HG03103 (cell line): ENCODE measurements at regions not wholly inside any gene's neighbourhood (a gene's known extent, or its start where the extent isn't known, plus 50 kb on each side); places are given as distances from the start of the nearest gene placed in this dataset.

Experiments
- ATAC-seq: cut with Tn5 transposase; IDR thresholded peaks from one replicate; pipeline ENCODE4 v1.9.1; 2021; ENCODE audit warnings: low read depth; ENCODE audit not compliant: unreplicated experiment

GRCh38 chr2:236712961-236713673 is 143.5 kb downstream of the ACKR3 start:
- ATAC-seq = no peak

GRCh38 chr2:236714080-236714479 is 144.5 kb downstream of the ACKR3 start:
- ATAC-seq = no peak

- no peak for ATAC-seq
These were observed 145.5 kb downstream of the ACKR3 start for GRCh38 chr2:236715077-236715476.

DNA sequence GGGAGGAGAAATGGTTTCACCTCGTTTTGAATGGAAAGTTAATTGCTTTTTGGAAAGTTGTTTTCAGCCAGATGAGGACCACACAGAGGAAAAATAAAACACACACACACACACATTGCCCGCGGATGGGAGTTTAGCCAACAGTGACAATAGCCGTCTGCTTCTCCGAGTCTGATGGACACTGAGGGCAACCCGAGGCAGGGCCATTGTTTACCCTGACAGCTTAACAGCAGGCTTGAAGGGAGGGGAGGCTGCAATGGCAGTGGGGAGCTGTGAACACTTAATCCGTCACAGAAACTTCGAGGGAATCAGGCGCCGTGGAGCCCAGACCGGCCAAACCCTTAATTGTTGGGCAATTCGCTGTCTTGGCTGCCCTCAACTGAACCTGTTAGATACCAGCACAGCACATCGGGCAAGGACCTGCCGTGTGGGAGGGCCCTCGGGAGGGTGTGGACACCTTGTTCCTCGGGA is 145.9 kb downstream of the ACKR3 start:
- ATAC-seq = no peak

- no peak for ATAC-seq
These were observed 147.5 kb downstream of the ACKR3 start for GRCh38 chr2:236717120-236717519.

DNA sequence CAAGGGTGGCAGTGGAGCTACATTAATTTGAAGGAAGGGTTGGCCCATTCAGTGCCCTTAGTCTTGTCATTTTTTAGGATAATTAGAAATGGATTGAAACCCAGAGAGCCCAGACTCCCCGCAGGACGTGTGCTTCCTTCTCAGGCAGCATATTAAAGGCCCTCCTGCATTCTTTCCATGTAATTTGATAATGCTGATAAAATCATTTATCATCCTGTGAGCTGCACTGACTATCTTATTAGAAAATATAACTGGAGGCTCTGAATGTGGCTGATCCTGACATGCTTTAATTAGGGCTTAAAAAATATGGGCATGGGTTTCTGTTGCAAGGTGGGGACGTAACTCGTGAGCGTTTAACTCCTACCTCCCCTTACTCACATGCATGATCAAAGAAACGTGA is 148.1 kb downstream of the ACKR3 start:
- no peak for ATAC-seq

- ATAC-seq = no peak
These were observed 148.8 kb downstream of the ACKR3 start for GRCh38 chr2:236718207-236718992.

DNA sequence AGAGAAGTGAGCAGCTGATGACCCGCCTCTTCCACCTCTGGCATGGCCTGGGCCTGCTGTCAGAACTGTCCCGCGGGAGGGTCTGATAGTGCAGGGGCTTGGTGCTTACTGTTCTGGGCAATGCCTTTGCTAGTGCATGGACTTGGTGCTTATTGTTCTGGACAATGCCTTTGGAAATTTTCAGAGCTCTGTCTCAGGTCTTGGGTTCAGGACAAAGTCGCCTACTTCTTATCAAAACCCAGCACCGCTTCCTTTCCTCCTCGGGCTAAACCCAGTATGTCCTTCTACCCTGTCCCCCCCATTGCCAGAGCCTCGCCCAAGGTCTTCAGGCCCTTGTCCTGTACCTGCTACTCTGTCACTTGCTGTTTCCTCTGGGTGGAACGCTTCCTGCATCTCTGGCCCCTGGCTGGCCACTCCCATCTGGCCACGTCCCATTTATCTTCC is 149.6 kb downstream of the ACKR3 start:
- ATAC-seq = no peak

DNA sequence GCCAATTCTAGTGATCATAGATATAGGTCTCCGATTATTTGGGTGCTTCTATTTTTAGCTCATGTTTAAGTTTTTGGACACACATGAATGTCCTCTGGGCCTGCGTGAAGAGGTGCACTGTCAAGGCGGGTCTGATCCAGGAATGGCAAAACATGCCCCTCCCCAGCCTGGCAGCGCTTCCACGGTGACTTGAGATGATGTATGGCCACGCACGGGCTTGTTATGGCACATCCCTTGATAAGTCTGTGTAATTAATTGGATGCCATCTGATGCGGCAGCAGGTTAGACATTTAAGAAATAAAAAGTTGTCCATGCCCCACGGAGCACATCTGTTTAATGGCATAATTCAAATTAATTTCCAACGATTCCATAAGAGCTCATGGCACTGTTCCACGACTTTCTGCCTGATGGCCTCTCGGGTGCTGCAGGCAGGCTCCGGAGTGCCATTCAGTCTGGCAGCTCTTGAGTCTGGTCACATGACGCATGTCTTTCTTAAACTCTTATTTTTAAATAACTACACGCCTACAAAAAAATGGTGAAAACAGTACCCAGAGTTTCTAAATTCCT is 151.4 kb downstream of the ACKR3 start:
- no peak for ATAC-seq

- ATAC-seq = no peak
These were observed 154.6 kb downstream of the ACKR3 start for GRCh38 chr2:236724200-236724599.

GRCh38 chr2:236726701-236727450 is 157.3 kb downstream of the ACKR3 start:
- no peak for ATAC-seq

GRCh38 chr2:236728916-236729670 is 159.5 kb downstream of the ACKR3 start:
- no peak for ATAC-seq

DNA sequence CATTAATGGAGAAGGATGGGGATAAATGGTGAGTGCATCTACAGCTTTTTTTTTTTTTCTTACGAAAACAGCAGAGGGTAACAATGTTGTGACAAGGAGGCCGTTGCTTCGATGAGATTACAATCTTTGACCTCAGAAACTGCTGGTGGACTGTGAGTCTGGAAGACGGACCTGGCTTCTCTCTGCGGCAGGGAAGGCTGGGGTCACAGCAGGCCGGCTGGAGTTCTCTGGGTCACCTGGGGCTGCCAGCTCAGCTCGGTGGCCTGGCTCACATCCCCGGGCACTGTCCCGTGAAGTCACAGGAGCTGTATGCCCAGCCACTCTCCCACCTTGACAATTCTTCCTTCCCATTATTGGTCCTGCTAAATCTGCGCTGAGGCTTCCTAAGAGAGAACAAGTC is 160.8 kb downstream of the ACKR3 start:
- ATAC-seq = no peak

DNA sequence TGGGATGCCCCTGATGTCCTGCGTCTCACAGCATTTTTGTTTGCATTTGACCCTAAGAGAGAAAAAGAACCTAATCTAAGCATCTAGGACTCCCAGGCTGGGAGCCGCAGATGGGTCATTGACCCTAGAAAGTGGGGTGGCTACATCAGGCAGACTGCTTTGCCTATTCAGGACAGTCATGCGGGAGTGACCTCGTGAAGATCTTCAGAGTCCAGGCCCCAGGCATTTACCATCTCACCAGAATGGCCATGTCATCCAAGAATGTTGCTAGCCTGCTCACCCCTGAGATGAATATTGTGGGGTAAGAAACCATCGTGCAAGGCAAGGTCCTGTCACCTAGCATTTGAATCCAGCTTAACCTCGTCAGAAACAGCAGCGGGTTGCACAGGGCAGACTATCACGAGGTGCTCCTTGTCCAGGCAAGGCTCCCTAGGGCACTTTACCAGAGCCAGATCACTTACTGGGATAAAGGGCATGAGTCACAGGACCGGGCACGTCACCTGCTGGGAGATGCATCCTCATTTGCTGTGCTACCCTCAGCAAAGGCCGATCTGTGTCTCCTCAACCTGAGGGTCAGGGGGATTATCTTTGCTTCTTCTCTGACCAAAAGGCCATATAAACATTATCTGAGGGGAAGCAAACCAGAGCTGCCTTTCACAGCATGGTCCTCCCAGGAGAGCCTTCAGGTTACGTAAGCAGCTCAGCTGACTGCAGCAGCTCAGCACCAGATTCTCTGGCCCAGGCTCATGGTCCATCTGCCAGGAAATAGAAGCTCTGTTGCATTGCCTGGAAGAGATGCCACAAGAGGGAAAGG is 162.3 kb downstream of the ACKR3 start:
- no peak for ATAC-seq

DNA sequence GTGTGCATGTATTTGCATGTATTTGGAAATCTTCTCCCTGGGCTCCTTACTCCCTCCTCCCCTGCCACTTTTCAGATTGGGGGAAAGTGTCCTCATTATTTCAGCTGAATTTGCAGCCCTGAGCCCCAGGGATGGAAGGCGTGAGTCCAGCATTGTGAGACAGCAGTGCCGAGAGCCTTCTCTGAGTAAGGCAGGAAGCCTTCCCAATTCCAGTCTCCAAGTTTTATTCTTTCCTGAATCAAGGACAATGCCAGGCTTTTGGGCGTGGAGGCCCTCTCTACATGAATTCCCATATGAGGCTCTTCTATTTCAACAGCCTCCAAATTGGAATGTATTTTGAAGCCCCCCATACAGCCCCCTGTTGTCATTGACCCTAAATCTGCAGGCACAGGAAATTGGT is 163.5 kb downstream of the ACKR3 start:
- ATAC-seq = no peak

- no peak for ATAC-seq
These were observed 166.2 kb downstream of the ACKR3 start for GRCh38 chr2:236735825-236736238.

DNA sequence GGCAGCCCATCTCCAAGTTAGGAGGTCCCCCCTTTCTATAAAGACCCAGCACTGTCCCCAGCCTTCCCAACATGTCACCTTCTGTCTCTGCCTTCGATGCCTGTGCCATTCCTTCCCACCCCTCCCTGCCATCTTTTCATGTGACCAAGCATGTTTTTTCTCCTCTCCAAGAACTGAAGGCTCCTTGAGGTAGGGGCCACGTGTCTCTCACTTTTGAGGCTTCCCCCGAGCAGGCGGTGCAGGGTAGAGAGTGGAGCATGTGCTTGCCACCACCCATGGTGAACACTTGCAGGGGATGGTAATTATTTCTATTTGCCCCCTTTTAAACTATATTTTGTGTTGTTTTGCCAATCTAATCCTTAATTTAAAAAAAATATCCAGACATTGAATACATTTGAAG is 168.4 kb downstream of the ACKR3 start:
- ATAC-seq = no peak

DNA sequence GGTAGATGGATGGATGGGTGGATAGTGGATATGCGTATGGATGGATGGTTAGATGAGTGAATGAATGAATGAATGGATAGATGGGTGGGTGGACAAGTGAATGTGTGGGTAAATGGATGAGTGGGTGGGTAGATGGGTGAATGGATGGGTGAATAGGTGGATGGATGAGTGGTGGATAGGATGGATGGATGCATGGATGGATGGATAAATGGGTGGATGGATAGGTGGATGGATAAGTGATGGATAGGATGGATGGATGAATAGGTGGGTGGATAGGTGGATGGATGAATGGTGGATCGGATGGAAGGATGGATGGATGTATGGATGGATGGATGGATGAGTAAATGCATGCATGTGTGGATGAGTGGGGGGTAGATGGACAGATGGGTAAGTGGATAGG is 169.3 kb downstream of the ACKR3 start:
- no peak for ATAC-seq

DNA sequence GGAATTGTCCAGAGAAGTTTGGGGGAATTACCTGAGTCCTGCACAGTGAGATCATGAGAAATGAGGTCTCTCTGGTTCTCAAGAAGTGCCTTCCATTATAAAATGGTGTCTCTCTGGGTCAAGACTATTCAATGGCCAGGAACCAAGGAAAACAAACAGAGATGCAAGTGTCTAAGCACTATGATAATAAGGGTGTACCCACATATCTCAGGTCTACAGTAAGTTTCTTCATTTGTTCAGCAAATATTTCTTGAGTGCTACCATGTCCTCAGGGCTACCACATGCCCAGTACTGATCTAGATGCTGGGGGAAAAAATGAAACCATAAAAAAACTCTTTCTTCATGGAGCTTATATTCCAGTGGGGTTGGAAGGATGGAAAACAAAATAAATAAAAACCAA is 170.0 kb downstream of the ACKR3 start:
- no peak for ATAC-seq
